ENCODE measurements at regions not wholly inside any gene's neighbourhood (a gene's known extent, or its start where the extent isn't known, plus 50 kb on each side); places are given as distances from the start of the nearest gene placed in this dataset.

GRCh38 chr22:48593551-48593950 is 1234.1 kb downstream of the BRD1 start:
- DNase-seq (peak in 2 of 5 donors; percentile 10 to 36), ATAC-seq (no peak)
- intact Hi-C loops (cut with DNase I), result no loop called here
- Histone ChIP-seq H3K9me3 (peaks cover 0 to 6% (median 0%) of the 10 kb centered on the region in 12 donors), H3K27ac (no peak overlapping the region), H3K36me3 (no peaks in the 10 kb centered on the region), H3K4me3 (no peak overlapping the region), H3K4me1 (no peaks in the 10 kb centered on the region), H3K27me3 (peaks cover 0 to 28% (median 4%) of the 10 kb centered on the region in 9 donors)
- no peak for TF ChIP-seq POLR2A (IDR thresholded peaks at IDR 0.05)
- TF ChIP-seq CTCF (IDR thresholded peaks at IDR 0.05), result no peak
- WGBS, 4 donors, result 80 to 93% (median 89%) methylated on average over 14 to 15 of the region's 15 CpGs

DNA sequence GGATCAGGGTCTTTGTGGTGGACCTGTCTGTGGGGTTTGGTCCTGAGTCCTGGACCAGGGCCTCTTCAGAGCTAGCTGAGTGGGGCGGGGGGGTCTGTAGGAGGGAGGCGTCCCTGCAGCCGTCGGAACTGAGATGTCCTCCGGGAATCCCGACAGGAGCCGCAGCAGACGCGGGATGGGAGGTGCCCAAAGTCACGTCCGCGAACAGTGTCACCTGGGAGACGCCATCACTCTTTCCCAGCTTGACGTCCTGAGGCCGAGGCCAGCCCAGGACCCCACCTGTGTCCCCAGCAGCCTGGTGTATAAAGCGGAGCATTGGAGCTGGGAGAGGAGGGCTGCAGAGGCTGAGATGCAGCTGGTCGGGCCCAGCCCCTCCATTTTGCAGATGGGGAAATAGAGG is 1234.7 kb downstream of the BRD1 start:
- peaks cover 0 to 34% (median 6%) of the 10 kb centered on the region in 9 donors for H3K27me3 ChIP-seq
- DNase-seq, result peak in 2 of 5 donors; percentile 4 to 47

GRCh38 chr22:48592488-48592887 is 1235.2 kb downstream of the BRD1 start:
- intact Hi-C loops (cut with DNase I), result no loop called here

More for the DNA sequence above, 1234.7 kb downstream of the BRD1 start:
- Histone ChIP-seq H3K4me1 (no peaks in the 10 kb centered on the region), H3K4me3 (no peak overlapping the region), H3K9me3 (peaks cover 0 to under 1% (median 0%) of the 10 kb centered on the region in 12 donors), H3K27ac (no peak overlapping the region), H3K36me3 (no peaks in the 10 kb centered on the region)
- 68 to 81% (median 78%) methylated on average over 15 to 17 of the region's 17 CpGs for WGBS, 4 donors
- intact Hi-C loops (cut with DNase I), result no loop called here
- ATAC-seq, result no peak
- no peak for TF ChIP-seq CTCF (IDR thresholded peaks at IDR 0.05)
- no peak for TF ChIP-seq POLR2A (IDR thresholded peaks at IDR 0.05)

GRCh38 chr22:48592066-48592345 is 1235.7 kb downstream of the BRD1 start:
- DNase-seq (peak in 1 of 5 donors; percentile 9), ATAC-seq (no peak)
- Histone ChIP-seq H3K27me3 (peaks cover 0 to 43% (median 8%) of the 10 kb centered on the region in 9 donors), H3K36me3 (no peaks in the 10 kb centered on the region), H3K9me3 (no peaks in the 10 kb centered on the region), H3K4me1 (no peaks in the 10 kb centered on the region), H3K4me3 (no peak overlapping the region), H3K27ac (no peak overlapping the region)
- intact Hi-C loops (cut with DNase I), result no loop called here
- 58 to 73% (median 63%) methylated on average over 2 to 3 of the region's 3 CpGs for WGBS, 4 donors
- TF ChIP-seq POLR2A (IDR thresholded peaks at IDR 0.05) (no peak), CTCF (IDR thresholded peaks at IDR 0.05) (no peak)

More at GRCh38 chr22:48592488-48592887, 1235.2 kb downstream of the BRD1 start:
- no peaks in the 10 kb centered on the region for H3K36me3 ChIP-seq
- no peak overlapping the region for H3K27ac ChIP-seq
- WGBS, 4 donors, result 67 to 73% (median 69%) methylated on average over 12 of the region's 12 CpGs
- no peak overlapping the region for H3K4me3 ChIP-seq
- TF ChIP-seq POLR2A (IDR thresholded peaks at IDR 0.05) (no peak), CTCF (IDR thresholded peaks at IDR 0.05) (no peak)
- ATAC-seq (no peak), DNase-seq (peak in 1 of 5 donors; percentile 0)
- H3K4me1 ChIP-seq, result no peaks in the 10 kb centered on the region
- H3K9me3 ChIP-seq, result no peaks in the 10 kb centered on the region
- H3K27me3 ChIP-seq, result peaks cover 0 to 38% (median 7%) of the 10 kb centered on the region in 9 donors

Measured in heart left ventricle (tissue), 16 donors.